ENCODE measurements at regions not wholly inside any gene's neighbourhood (a gene's known extent, or its start where the extent isn't known, plus 50 kb on each side); places are given as distances from the start of the nearest gene placed in this dataset.

GRCh38 chr9:109561137-109561536 is 63.0 kb upstream of the PTPN3 start:
- ChIA-PET CTCF (no interaction called here), RAD21 (ENCODE audit: low non-redundant PET in 1 of 2, low total read pairs in 2 of 2, uncharacterized antibody in 2 of 2, unreplicated experiment in 2 of 2) (no interaction called here), POLR2A (no interaction called here)
- Histone ChIP-seq H4K20me1 (ENCODE audit: insufficient read depth) (no peaks in the 10 kb centered on the region), H3K27me3 (ENCODE audit: insufficient read depth, low read length) (peaks cover 41% of the 10 kb centered on the region), H3K36me3 (ENCODE audit: control insufficient read depth in 1 of 2, insufficient read depth in 2 of 2, low read length in 2 of 2) (no peaks in the 10 kb centered on the region), H3K27ac (ENCODE audit: low read depth, low read length) (no peak overlapping the region), H3K4me2 (ENCODE audit: low read length) (no peak overlapping the region), H3K4me1 (ENCODE audit: control insufficient read depth in 1 of 2, insufficient read depth in 2 of 2, low read length in 2 of 2) (no peaks in the 10 kb centered on the region), H3K9me2 (ENCODE audit: insufficient read depth) (no peaks in the 10 kb centered on the region), H3K9ac (ENCODE audit: low read length) (no peak overlapping the region), H3K4me3 (replicated peaks in 1 of 2; ENCODE audit: low read depth in 1 of 2, low read length in 2 of 2) (no peak overlapping the region), H3K79me2 (ENCODE audit: insufficient read depth, low read length) (no peaks in the 10 kb centered on the region), H3K9me3 (ENCODE audit: control insufficient read depth in 1 of 2, insufficient read depth in 1 of 2, low read depth in 1 of 2, low read length in 2 of 2) (no peaks in the 10 kb centered on the region), H2AFZ (ENCODE audit: low read depth, low read length, poor library complexity, severe bottlenecking) (no peak overlapping the region)
- BruUV-seq (replicated peaks): no TSS peak
- intact Hi-C loops (cut with micrococcal nuclease): no loop called here
- DNase-seq (ENCODE audit: low read depth, low spot score) (no peak), ATAC-seq (no peak)
- TF ChIP-seq EZH2 (IDR thresholded peaks at IDR 0.05): no peak
- TF ChIP-seq, protein P1, sequence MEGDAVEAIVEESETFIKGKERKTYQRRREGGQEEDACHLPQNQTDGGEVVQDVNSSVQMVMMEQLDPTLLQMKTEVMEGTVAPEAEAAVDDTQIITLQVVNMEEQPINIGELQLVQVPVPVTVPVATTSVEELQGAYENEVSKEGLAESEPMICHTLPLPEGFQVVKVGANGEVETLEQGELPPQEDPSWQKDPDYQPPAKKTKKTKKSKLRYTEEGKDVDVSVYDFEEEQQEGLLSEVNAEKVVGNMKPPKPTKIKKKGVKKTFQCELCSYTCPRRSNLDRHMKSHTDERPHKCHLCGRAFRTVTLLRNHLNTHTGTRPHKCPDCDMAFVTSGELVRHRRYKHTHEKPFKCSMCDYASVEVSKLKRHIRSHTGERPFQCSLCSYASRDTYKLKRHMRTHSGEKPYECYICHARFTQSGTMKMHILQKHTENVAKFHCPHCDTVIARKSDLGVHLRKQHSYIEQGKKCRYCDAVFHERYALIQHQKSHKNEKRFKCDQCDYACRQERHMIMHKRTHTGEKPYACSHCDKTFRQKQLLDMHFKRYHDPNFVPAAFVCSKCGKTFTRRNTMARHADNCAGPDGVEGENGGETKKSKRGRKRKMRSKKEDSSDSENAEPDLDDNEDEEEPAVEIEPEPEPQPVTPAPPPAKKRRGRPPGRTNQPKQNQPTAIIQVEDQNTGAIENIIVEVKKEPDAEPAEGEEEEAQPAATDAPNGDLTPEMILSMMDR (IDR thresholded peaks at IDR 0.05 in 2 of 3, conservative IDR thresholded peaks at IDR 0.05 in 1 of 3; ENCODE audit: borderline replicate concordance in 1 of 3, insufficient read depth in 1 of 3, low read depth in 2 of 3, low read length in 2 of 3): no peak
- no peak for TF ChIP-seq SP1 (IDR thresholded peaks at IDR 0.05; ENCODE audit: low read depth)
- no peak for TF ChIP-seq ZFX (IDR thresholded peaks at IDR 0.05)
- no peak for TF ChIP-seq ZNF274 (IDR thresholded peaks at IDR 0.05; ENCODE audit: low read depth, low read length)
- TF ChIP-seq POLR2AphosphoS5 (IDR thresholded peaks at IDR 0.05; ENCODE audit: low read depth, low read length): no peak
- no peak for TF ChIP-seq ELF1 (IDR thresholded peaks at IDR 0.05; ENCODE audit: borderline replicate concordance, low read depth)
- no peak for TF ChIP-seq CBX3 (IDR thresholded peaks at IDR 0.05; ENCODE audit: low read depth)
- TF ChIP-seq, protein P2, sequence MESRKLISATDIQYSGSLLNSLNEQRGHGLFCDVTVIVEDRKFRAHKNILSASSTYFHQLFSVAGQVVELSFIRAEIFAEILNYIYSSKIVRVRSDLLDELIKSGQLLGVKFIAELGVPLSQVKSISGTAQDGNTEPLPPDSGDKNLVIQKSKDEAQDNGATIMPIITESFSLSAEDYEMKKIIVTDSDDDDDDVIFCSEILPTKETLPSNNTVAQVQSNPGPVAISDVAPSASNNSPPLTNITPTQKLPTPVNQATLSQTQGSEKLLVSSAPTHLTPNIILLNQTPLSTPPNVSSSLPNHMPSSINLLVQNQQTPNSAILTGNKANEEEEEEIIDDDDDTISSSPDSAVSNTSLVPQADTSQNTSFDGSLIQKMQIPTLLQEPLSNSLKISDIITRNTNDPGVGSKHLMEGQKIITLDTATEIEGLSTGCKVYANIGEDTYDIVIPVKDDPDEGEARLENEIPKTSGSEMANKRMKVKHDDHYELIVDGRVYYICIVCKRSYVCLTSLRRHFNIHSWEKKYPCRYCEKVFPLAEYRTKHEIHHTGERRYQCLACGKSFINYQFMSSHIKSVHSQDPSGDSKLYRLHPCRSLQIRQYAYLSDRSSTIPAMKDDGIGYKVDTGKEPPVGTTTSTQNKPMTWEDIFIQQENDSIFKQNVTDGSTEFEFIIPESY (IDR thresholded peaks at IDR 0.05; ENCODE audit: extremely low read depth, insufficient replicate concordance, low read length): no peak

Data from HCT116 (cell line).